Mesenchymal stem cell (in vitro differentiated cells and primary cell): ENCODE measurements at regions not wholly inside any gene's neighbourhood (a gene's known extent, or its start where the extent isn't known, plus 50 kb on each side); places are given as distances from the start of the nearest gene placed in this dataset.

Experiments
- DNase-seq: peaks from one replicate; pipeline ENCODE4 v3.0.0-alpha.2; 2013
- H2AFZ ChIP-seq: one replicate; pipeline ENCODE4 v1.6.1; 2013; ENCODE audit warnings: low read depth, mild to moderate bottlenecking, control low read depth, inconsistent platforms, low read length, moderate library complexity
- H2AK5ac ChIP-seq: 2 replicates; pipeline ENCODE4 v1.6.1; 2013; ENCODE audit warnings: low read length, moderate library complexity, mild to moderate bottlenecking, inconsistent platforms; ENCODE audit not compliant: severe bottlenecking
- H2BK120ac ChIP-seq: one replicate; pipeline ENCODE4 v1.6.1; 2013; ENCODE audit warnings: low read depth, mild to moderate bottlenecking, inconsistent platforms, low read length, moderate library complexity
- H2BK12ac ChIP-seq, 2 experiments: one replicate each; pipeline ENCODE4 v1.6.1; 2013; ENCODE audit warnings: inconsistent platforms in 2 of 2, low read length in 2 of 2, mild to moderate bottlenecking in 2 of 2, moderate library complexity in 2 of 2, control low read depth in 1 of 2
- H2BK15ac ChIP-seq: one replicate; pipeline ENCODE4 v1.6.1; 2013; ENCODE audit warnings: mild to moderate bottlenecking, low read depth, inconsistent platforms; ENCODE audit not compliant: poor library complexity, severe bottlenecking
- H2BK5ac ChIP-seq: 2 replicates; pipeline ENCODE4 v1.6.1; 2013; ENCODE audit warnings: low read depth, mild to moderate bottlenecking, low read length, control low read depth, inconsistent platforms; ENCODE audit not compliant: poor library complexity, severe bottlenecking
- H3K14ac ChIP-seq, 2 experiments: one replicate each; pipeline ENCODE4 v1.6.1; 2013; ENCODE audit warnings: inconsistent platforms in 2 of 2, low read length in 2 of 2, control low read depth in 1 of 2, mild to moderate bottlenecking in 1 of 2, moderate library complexity in 1 of 2
- H3K18ac ChIP-seq, 2 experiments: one replicate each; pipeline ENCODE4 v1.6.1; 2013; ENCODE audit warnings: inconsistent platforms in 2 of 2, low read length in 2 of 2, control low read depth in 1 of 2, low read depth in 1 of 2, mild to moderate bottlenecking in 1 of 2
- H3K23ac ChIP-seq, 2 experiments: one replicate each; pipeline ENCODE4 v1.6.1; 2013; ENCODE audit warnings: inconsistent platforms in 2 of 2, low read length in 2 of 2, mild to moderate bottlenecking in 2 of 2, moderate library complexity in 2 of 2, control low read depth in 1 of 2
- H3K27ac ChIP-seq: 2 replicates; pipeline ENCODE4 v1.5.1; 2013; ENCODE audit warnings: mild to moderate bottlenecking, moderate library complexity, low read length, control low read depth, inconsistent platforms; ENCODE audit not compliant: poor library complexity, severe bottlenecking
- H3K27me3 ChIP-seq, 2 experiments: 2 replicates each; pipeline versions ENCODE4 v1.6.1 to v1.7.0; 2013; ENCODE audit warnings: low read length in 2 of 2, mild to moderate bottlenecking in 2 of 2, moderate library complexity in 2 of 2, control low read depth in 1 of 2, inconsistent platforms in 1 of 2; ENCODE audit not compliant: control insufficient read depth in 1 of 2, insufficient read depth in 1 of 2
- H3K36me3 ChIP-seq, 2 experiments: 2 replicates each; pipeline versions ENCODE4 v1.6.1 to v1.7.0; 2013; ENCODE audit warnings: low read length in 2 of 2, control low read depth in 1 of 2, inconsistent platforms in 1 of 2, low read depth in 1 of 2, mild to moderate bottlenecking in 1 of 2; ENCODE audit not compliant: insufficient read depth in 2 of 2, control insufficient read depth in 1 of 2
- H3K4ac ChIP-seq, 2 experiments: one replicate each; pipeline ENCODE4 v1.6.1; 2013; ENCODE audit warnings: inconsistent platforms in 2 of 2, low read length in 2 of 2, mild to moderate bottlenecking in 2 of 2, moderate library complexity in 2 of 2, control low read depth in 1 of 2, low read depth in 1 of 2
- H3K4me1 ChIP-seq: 2 replicates; pipeline ENCODE4 v1.6.1; 2013; ENCODE audit warnings: low read depth, low read length, control low read depth; ENCODE audit not compliant: control insufficient read depth, insufficient read depth
- H3K4me2 ChIP-seq: 2 replicates; pipeline ENCODE4 v1.6.1; 2013; ENCODE audit warnings: low read length, mild to moderate bottlenecking, inconsistent platforms; ENCODE audit not compliant: poor library complexity, severe bottlenecking
- H3K4me3 ChIP-seq, 2 experiments: 2 replicates each; pipeline versions ENCODE4 v1.5.1 to v1.7.0; 2013; ENCODE audit warnings: low read length in 2 of 2, mild to moderate bottlenecking in 2 of 2, control low read depth in 1 of 2, low read depth in 1 of 2; ENCODE audit not compliant: insufficient read depth in 1 of 2
- H3K79me1 ChIP-seq: replicated peaks from 2 replicates; pipeline ENCODE4 v1.6.1; 2013; ENCODE audit warnings: mild to moderate bottlenecking, control low read depth, low read length, inconsistent platforms; ENCODE audit not compliant: poor library complexity, severe bottlenecking
- H3K9ac ChIP-seq: 2 replicates; pipeline ENCODE4 v1.7.0; 2013; ENCODE audit warnings: mild to moderate bottlenecking, low read length, moderate library complexity
- H3K9me3 ChIP-seq: 2 replicates; pipeline ENCODE4 v1.7.0; 2013; ENCODE audit warnings: mild to moderate bottlenecking, low read length; ENCODE audit not compliant: control insufficient read depth
- H4K8ac ChIP-seq: one replicate; pipeline ENCODE4 v1.6.1; 2013; ENCODE audit warnings: inconsistent platforms, mild to moderate bottlenecking, low read length, moderate library complexity
- H4K91ac ChIP-seq: one replicate; pipeline ENCODE4 v1.6.1; 2013; ENCODE audit warnings: mild to moderate bottlenecking, low read length, inconsistent platforms
- WGBS: methylation state at CpG from one replicate; pipeline ENCODE4 v1.1.7; 2013; ENCODE audit warnings: mixed read lengths; 5-methylcytosine and 5-hydroxymethylcytosine counted together

- Histone ChIP-seq H3K4ac (no peak overlapping the region), H3K27me3 (peaks cover 2 to 9% of the 10 kb centered on the region in 2 experiments), H2BK5ac (no peak overlapping the region), H2BK120ac (no peak overlapping the region), H3K9me3 (no peaks in the 10 kb centered on the region), H3K4me2 (no peak overlapping the region), H2BK15ac (no peak overlapping the region), H2AFZ (no peak overlapping the region), H3K23ac (no peak overlapping the region), H2AK5ac (no peak overlapping the region), H3K18ac (no peak overlapping the region), H3K9ac (no peak overlapping the region), H3K36me3 (no peaks in the 10 kb centered on the region), H4K91ac (no peak overlapping the region), H2BK12ac (no peak overlapping the region), H4K8ac (no peak overlapping the region), H3K27ac (no peak overlapping the region), H3K14ac (no peak overlapping the region), H3K79me1 (no peaks in the 10 kb centered on the region), H3K4me3 (no peak overlapping the region), H3K4me1 (peaks cover 16% of the 10 kb centered on the region)
- DNase-seq = no peak
- 93% methylated on average over 16 of the region's 17 CpGs for WGBS
Observed at GRCh38 chr2:128499367-128500137, 180.9 kb upstream of the HS6ST1 start.

GRCh38 chr2:128500138-128500800 lies 181.6 kb upstream of the HS6ST1 start:
- 72% methylated on average over 10 of the region's 10 CpGs for WGBS
- peaks cover 4 to 9% of the 10 kb centered on the region in 2 experiments for H3K27me3 ChIP-seq
- no peaks in the 10 kb centered on the region for H3K36me3 ChIP-seq
- H3K23ac ChIP-seq = no peak overlapping the region
- no peak overlapping the region for H3K9ac ChIP-seq
- H2BK12ac ChIP-seq = no peak overlapping the region
- no peak for DNase-seq
- no peak overlapping the region for H4K8ac ChIP-seq
- no peak overlapping the region for H2AFZ ChIP-seq
- H3K4me2 ChIP-seq = no peak overlapping the region
- H2BK120ac ChIP-seq = no peak overlapping the region
- no peak overlapping the region for H3K27ac ChIP-seq
- H2AK5ac ChIP-seq = no peak overlapping the region
- no peak overlapping the region for H3K14ac ChIP-seq
- no peak overlapping the region for H2BK15ac ChIP-seq
- H4K91ac ChIP-seq = no peak overlapping the region
- H3K79me1 ChIP-seq = no peaks in the 10 kb centered on the region
- no peaks in the 10 kb centered on the region for H3K9me3 ChIP-seq
- no peak overlapping the region for H2BK5ac ChIP-seq
- no peak overlapping the region for H3K18ac ChIP-seq
- peaks cover 16% of the 10 kb centered on the region for H3K4me1 ChIP-seq
- no peak overlapping the region for H3K4me3 ChIP-seq
- no peak overlapping the region for H3K4ac ChIP-seq

- Histone ChIP-seq H2BK120ac (no peak overlapping the region), H2BK15ac (no peak overlapping the region), H3K4me3 (no peak overlapping the region), H3K27me3 (peaks cover 4 to 16% of the 10 kb centered on the region in 2 experiments), H3K79me1 (no peaks in the 10 kb centered on the region), H4K91ac (no peak overlapping the region), H3K36me3 (no peaks in the 10 kb centered on the region), H3K4me1 (peaks cover 16% of the 10 kb centered on the region), H3K4me2 (no peak overlapping the region), H3K4ac (no peak overlapping the region), H3K14ac (no peak overlapping the region), H4K8ac (no peak overlapping the region), H3K27ac (no peak overlapping the region), H3K18ac (no peak overlapping the region), H2BK12ac (no peak overlapping the region), H2BK5ac (no peak overlapping the region), H3K23ac (no peak overlapping the region), H3K9ac (no peak overlapping the region), H2AFZ (no peak overlapping the region), H2AK5ac (no peak overlapping the region), H3K9me3 (no peaks in the 10 kb centered on the region)
- DNase-seq = no peak
- 89% methylated on average over 10 of the region's 12 CpGs for WGBS
Observed at GRCh38 chr2:128501006-128501690, 182.5 kb upstream of the HS6ST1 start.

- Histone ChIP-seq H2AK5ac (no peak overlapping the region), H3K4me3 (no peak overlapping the region), H2BK12ac (no peak overlapping the region), H2BK15ac (no peak overlapping the region), H3K23ac (no peak overlapping the region), H2BK120ac (no peak overlapping the region), H2BK5ac (no peak overlapping the region), H3K27ac (no peak overlapping the region), H3K9ac (no peak overlapping the region), H3K18ac (no peak overlapping the region), H3K4me2 (no peak overlapping the region), H3K36me3 (no peaks in the 10 kb centered on the region), H4K91ac (no peak overlapping the region), H3K14ac (no peak overlapping the region), H3K27me3 (peaks cover 4 to 17% of the 10 kb centered on the region in 2 experiments), H3K79me1 (no peaks in the 10 kb centered on the region), H4K8ac (no peak overlapping the region), H3K4me1 (peaks cover 16% of the 10 kb centered on the region), H3K4ac (no peak overlapping the region), H3K9me3 (no peaks in the 10 kb centered on the region), H2AFZ (no peak overlapping the region)
- WGBS = 94% methylated on average over 4 of the region's 4 CpGs
- no peak for DNase-seq
Observed at GRCh38 chr2:128501700-128502099, 183.0 kb upstream of the HS6ST1 start.
